ENCODE measurements at regions not wholly inside any gene's neighbourhood (a gene's known extent, or its start where the extent isn't known, plus 50 kb on each side); places are given as distances from the start of the nearest gene placed in this dataset.

DNA sequence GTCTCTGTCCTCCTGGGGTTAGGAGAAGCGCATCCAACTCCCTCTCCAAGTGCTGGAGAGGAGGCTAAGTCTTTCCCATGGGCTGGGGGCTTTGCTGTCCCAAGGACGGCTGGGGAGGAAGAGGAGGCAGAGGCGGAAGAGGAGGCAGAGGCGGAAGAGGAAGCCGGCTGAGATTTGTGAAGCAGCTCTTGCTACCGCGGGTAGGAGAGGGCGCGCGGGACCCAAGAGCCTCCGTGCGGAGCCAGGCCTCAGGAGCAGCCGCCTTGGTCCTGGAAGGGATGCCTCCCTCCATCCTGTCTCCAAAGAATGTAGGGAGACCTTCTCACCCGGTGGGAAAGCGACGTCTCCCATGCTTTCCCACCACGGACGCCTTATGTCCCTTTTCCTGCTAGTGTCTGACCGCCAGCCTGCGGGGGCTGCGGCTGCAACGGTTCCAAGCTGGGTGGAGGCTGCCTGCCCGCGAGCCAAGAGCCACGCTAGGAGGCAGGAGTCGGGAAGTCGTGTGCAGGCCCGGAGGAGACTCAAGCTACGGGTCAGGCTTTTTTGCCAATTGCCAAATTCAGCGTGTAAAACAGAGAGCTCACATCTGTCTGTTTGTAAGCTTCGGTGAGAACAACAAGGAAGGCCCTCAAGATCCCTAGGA, 320.3 kb downstream of the FAM72C start (continued):
- no peak for TF ChIP-seq CHD7 (IDR thresholded peaks at IDR 0.05; ENCODE audit: insufficient replicate concordance, low read length)
- TF ChIP-seq RFX5 (IDR thresholded peaks at IDR 0.05; ENCODE audit: borderline replicate concordance, low read depth, low read length): no peak
- no peak for TF ChIP-seq YY1 (IDR thresholded peaks at IDR 0.05; ENCODE audit: low read depth, low read length)
- TF ChIP-seq ZNF274 (IDR thresholded peaks at IDR 0.05; ENCODE audit: borderline replicate concordance, extremely low read depth, low read length): no peak
- TF ChIP-seq TBP (IDR thresholded peaks at IDR 0.05; ENCODE audit: low read depth, low read length): no peak
- TF ChIP-seq FOSL1 (IDR thresholded peaks at IDR 0.05; ENCODE audit: insufficient read depth, low read depth, low read length): no peak
